ENCODE measurements at regions not wholly inside any gene's neighbourhood (a gene's known extent, or its start where the extent isn't known, plus 50 kb on each side); places are given as distances from the start of the nearest gene placed in this dataset.
"Not testable (repeated sequence)": the region's sequence is repeated elsewhere in the genome, so short reads cannot be mapped to it uniquely, and the experiment has no call there.

- TF ChIP-seq YY1 (tag by site-specific recombination; IDR thresholded peaks at IDR 0.05); ZNF510 (tag by site-specific recombination; IDR thresholded peaks at IDR 0.05; ENCODE audit: insufficient replicate concordance); PRDM1 (tag by site-specific recombination; IDR thresholded peaks at IDR 0.05); PRDM4 (tag by site-specific recombination; IDR thresholded peaks at IDR 0.05); ZBTB8A (tag by site-specific recombination; IDR thresholded peaks at IDR 0.05); ZNF449 (tag by site-specific recombination; IDR thresholded peaks at IDR 0.05); ZBTB49 (tag by site-specific recombination; IDR thresholded peaks at IDR 0.05; ENCODE audit: low read depth); ZNF76 (tag by site-specific recombination; IDR thresholded peaks at IDR 0.05; ENCODE audit: borderline replicate concordance, low read depth); ZNF488 (tag by site-specific recombination; IDR thresholded peaks at IDR 0.05): not testable (repeated sequence)
Measured at GRCh38 chr3:11707084-11707483, 63.4 kb upstream of the VGLL4 start.
